HG03571 (cell line): ENCODE measurements at regions not wholly inside any gene's neighbourhood (a gene's known extent, or its start where the extent isn't known, plus 50 kb on each side); places are given as distances from the start of the nearest gene placed in this dataset.

Experiments used
- ATAC-seq: cut with Tn5 transposase; IDR thresholded peaks from one replicate; pipeline ENCODE4 v1.9.1; 2021; ENCODE audit not compliant: unreplicated experiment

DNA sequence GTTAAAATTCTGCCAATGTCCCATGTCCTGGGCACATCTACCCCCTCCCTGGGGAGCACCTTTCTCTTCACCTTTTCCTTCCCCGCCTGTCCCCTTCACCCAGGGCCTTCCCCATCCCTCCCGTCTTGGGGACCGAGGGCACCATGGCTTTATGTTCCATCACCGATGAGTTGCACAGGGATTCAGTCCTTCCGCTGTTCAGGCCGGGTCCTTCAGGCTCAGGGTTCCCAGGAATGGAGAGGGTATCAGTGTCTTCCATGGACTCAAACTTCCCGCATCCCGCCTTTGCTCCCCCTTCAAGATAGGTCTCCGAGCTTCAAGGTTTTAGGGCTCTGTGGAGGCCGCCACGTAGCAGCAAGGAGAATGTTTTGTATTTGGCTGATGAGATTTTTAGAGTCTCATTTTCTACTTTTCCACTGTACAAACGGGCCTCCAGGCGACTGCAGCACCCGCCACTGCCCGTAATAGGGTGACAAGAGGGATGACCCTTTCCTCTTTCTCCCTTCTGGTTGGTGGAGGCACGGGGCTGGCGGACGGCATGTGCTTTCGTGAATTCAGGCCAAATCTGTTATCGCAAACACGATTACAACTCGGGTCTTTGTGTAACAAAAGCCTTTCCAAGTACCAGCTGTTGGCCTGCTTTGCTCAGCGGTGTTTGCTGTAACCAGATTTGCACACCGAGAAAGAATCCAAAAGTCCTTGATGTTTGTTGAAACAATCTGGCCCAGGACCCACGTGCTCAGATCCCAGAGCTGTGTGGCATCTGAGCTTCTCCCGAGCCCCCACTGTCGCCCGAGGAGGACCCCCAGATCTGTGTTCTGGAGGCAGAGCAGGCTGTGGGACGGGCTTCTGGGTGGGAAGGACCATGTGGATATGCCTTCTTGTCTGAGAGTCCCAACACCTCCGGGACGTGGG is 236.3 kb downstream of the SEC14L1 start:
- ATAC-seq, result no peak

GRCh38 chr17:77377710-77378235 is 237.0 kb downstream of the SEC14L1 start:
- ATAC-seq, result no peak

DNA sequence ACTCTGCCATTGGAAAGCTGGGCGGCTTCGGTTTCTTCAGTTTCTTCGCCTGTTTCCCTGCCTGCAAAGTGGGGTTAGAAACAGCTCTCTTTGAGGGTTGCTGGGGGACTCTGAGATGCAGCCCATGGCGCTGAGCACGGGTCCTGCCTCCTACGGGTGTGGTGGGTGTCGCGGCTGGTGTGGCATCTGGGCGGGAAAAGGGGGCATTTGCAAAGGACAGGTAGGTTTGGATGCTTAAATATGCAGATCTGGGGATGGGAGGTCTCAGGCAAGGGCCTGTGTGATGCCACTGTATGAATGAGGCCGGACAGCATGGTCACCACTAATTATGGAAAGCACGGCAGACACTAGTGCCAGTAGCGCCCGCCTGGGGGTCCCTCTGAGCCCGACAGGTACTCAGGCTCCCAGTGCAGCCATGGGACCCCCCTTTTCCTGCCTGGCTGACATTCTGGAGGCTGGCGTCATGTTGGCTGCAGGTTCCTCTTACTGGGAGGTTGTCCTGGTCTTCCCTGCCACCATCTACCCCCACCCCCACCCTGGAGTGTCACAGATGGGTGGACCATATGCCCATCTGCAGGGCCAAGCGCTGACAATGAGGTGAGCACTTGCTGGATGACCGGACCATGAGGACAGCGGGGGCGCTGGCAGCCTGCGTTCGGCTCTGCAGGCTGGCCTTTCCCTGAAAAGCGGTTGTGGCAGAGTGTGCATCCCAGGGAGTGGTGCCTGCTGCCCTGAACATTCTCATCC is 237.7 kb downstream of the SEC14L1 start:
- no peak for ATAC-seq

- ATAC-seq, result no peak
Observed at GRCh38 chr17:77379065-77379428, 238.3 kb downstream of the SEC14L1 start.

GRCh38 chr17:77379832-77380231 is 239.1 kb downstream of the SEC14L1 start:
- no peak for ATAC-seq

DNA sequence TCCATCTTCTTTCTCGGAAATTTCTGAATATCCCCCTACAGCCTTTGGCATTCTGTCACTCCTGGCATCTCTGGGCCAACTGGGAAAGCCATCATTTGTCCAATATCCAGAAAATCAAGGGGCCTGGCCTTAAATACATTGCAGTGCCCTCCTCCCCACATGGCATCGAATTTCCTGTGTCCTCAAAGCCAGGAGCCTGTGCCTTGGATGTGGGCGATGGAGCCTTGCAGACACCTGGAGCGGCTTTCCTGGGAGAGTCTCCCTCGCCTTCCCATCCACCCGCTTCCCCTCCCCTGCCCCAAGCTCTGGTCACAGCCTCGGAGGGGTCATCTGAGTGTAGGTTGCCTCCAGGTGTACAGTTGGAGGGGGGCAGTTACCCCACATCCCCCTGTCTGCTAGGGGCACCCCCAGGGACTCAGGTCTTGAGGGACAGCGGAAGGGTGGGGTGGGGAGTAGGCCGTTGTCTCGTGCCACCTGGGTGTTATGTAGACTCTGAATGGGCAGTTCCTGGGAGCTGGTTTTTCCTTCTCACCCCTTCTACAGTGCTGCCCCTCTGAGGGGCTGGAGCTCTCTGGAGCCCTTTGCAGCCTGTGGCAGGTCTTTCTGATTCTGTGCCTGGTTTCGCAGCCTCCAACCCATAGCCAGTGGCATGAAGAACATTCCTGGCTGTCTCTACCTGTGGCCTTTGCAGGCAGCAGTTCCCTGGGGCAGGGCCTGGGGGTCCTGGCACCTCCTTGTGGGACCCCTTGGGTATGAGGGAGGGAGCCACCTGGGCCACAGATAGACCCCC is 239.8 kb downstream of the SEC14L1 start:
- ATAC-seq, result no peak

GRCh38 chr17:77381185-77381700 is 240.5 kb downstream of the SEC14L1 start:
- no peak for ATAC-seq

DNA sequence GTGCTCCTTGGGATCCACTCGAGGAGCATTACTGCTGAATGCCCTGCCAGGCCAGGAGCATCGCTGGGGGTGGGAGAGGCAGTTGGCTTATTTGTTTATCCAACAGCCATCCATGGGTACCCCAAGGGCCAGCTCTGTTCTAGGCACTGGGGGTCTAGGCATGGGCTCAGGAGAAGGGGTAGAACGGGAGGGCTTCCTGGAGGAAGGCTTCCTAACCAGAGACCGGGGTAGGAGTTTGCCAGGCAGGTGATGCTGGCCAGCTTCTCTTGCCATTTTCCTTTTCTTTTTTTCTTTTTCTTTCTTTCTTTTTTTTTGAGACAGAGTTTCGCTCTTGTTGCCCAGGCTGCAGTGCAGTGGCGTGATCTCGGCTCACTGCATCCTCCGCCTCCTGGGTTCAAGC is 241.0 kb downstream of the SEC14L1 start:
- ATAC-seq, result no peak

DNA sequence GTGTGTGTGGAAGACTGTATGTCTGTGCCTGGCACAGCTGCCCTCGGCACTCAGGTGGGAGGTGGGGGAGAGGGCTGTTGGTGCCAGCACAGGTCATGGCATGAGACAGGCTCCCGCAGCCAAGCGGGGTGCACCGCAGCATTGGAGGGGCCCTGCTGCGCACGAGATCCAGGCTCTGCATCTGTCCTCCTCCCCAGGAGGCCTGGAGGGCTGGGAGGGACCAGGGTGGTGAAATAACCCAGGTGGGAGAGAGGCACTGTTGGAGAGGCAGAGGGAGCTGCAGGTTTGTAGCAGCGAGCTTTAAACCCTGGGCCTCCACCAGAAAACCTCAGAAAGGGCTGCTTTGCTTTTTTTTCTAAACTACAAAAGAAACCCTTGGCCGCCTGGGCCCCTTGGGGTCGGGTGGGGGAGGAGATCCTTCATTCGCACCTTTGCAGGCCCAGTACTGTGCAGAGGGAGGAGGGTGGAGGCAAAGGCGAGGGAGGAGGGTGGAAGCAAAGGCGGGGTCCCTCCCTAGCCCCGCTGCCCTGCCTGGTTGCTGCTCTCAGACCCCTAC is 241.7 kb downstream of the SEC14L1 start:
- ATAC-seq, result no peak

GRCh38 chr17:77382966-77383612 is 242.3 kb downstream of the SEC14L1 start:
- ATAC-seq, result no peak

DNA sequence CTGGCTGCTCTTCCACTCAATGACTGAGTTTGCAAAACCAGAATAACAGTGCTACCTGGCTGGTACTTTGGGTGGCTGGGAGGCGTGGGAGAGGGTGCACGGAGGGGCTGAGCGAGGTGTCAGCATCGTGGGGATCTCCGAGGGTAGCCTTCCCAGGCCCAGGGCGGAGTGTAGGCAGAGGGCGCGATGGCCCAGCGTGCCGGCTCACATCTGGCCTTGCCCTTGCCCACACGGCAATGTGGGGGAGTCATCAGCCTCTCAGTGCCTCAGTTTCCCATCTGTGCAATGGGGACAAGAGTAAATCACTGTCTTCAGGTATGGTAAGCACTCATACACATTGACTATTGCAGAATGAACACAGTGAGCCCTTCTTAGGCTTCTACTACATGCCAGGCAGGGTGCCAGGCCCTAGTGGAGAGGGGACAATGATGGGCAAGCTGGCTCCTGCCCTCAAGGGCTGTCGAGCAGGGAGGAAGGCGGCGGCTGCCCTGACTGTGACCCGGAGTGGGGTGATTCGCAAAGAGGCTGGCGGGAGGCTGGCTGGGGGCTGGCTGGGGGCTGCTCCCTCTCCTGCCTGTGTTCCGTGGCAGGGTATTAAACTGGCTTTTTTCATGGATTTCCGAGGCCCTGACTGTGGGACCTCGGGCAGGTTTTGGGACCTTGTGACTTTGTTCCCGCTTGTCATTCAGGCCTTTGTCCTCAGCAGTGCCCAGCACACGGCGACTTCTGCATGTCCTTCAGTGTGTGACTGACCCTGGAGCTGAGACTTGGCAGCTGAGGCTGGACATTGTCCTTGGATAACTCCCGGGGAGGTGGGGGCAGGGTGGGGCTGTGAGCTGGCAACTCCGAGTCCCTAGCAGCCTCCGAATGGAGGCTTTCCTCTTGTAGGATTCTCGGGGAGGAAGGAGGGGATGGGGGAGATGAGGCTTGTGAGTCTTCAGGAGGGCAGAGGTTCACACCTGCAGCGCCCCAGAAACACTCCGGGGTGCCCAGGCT is 243.1 kb downstream of the SEC14L1 start:
- no peak for ATAC-seq

GRCh38 chr17:77385750-77386501 is 245.2 kb downstream of the SEC14L1 start:
- ATAC-seq, result no peak

DNA sequence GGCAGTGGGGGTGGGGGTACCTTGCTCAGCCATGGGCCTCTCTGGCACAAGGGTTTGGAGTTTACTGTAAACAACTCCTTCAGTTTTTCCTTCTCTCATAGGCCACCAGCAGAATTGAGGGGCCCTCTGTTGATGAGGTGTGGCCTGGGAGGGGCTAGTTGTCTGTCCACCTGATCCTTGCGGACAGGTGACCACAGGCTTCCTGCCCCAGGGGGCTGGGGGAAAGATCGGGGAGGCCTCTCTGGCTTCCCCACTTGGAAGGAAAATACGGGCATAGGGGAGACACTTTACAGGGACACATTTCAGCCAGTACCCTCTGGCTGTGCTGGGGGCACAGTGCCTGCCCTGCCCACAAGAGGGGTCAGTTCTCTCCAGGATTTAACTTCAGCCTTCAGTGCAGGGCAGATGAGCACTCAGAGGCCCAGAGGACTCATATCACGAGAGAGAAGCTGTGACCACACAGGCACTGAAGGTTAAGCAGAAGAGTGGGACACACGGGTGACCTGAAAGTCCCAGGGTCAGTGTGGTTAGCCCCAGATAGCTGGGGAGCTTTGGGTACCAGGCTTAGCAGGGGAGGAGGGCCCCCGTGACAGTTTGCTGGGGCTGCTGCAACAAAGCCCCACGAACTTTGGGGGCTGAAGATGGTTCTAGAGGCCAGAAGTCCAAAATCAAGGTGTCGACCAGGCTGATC is 245.9 kb downstream of the SEC14L1 start:
- no peak for ATAC-seq

- ATAC-seq, result no peak
Observed at GRCh38 chr17:77387891-77388290, 247.1 kb downstream of the SEC14L1 start.

DNA sequence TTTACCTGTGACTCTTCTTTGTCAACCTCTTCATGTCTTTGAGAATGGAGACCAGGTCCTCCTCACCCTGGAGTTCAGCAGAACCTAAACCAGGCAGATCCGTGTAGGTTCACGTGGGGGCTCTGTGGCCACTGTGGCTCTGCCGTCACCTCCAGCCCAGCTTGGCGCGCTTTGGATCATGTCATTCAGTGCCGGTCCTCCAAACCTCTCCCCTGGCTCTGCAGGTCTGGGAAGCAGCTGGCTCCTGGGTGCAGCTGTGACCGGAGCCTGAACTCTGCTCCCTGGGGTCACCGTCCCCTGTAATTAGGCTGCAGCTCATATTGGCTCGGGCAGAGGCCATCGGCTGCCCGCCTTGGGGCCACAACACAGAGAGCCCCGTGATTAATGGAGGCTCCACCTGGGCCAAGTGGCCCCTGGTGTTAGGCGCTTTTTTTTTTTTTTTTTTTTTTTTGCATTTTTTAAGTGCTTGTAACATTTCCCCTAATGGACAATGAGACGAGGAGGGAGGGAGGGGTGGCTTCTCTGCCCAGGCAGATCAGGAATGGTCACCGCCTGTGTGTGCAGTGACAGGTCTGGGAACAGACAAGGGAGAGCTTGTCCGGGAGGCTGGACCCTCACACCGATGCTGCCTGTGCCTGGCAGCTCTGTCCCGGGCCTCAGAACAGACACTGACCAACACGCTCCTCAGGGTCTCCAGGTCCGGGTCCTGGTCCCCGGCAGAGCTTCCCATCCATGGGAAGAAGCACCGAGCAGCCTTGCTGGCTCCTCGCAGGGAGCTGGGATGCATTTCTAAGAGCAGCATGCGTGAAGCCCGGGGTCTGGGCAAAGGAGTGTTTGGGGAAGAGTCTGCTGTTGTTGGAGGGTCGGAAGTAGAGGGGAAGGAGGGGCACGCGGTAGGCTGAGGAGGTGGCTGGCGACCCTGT is 247.9 kb downstream of the SEC14L1 start:
- no peak for ATAC-seq

GRCh38 chr17:77390870-77391269 is 250.1 kb downstream of the SEC14L1 start:
- ATAC-seq, result no peak
